HepG2 (cell line): ENCODE measurements at regions not wholly inside any gene's neighbourhood (a gene's known extent, or its start where the extent isn't known, plus 50 kb on each side); places are given as distances from the start of the nearest gene placed in this dataset.

Experiments used
- AFF4 ChIP-seq: sonication (generic); formaldehyde crosslinking; IDR thresholded peaks from 2 replicates; pipeline ENCODE4 v1.4.0; 2020; ENCODE audit warnings: missing genetic modification reagents
- CBFB ChIP-seq: sonication (generic); formaldehyde crosslinking; IDR thresholded peaks from 2 replicates; pipeline ENCODE4 v1.4.0; 2020; ENCODE audit warnings: missing genetic modification reagents
- CEBPB ChIP-seq: IDR thresholded peaks from 2 replicates; pipeline ENCODE4 v1.6.1; 2011; ENCODE audit warnings: low read depth, low read length, improper control_type of control experiment, borderline replicate concordance
- CREM ChIP-seq, 2 experiments: sonication (generic) in 1 of 2; formaldehyde crosslinking in 1 of 2; IDR thresholded peaks; 2 replicates each; pipeline versions ENCODE4 v1.4.0 to v1.6.1; 2016 to 2020; ENCODE audit warnings: antibody characterized with exemption in 1 of 2, mild to moderate bottlenecking in 1 of 2, missing genetic modification reagents in 1 of 2
- CTCF ChIP-seq: sonication (generic); formaldehyde crosslinking; IDR thresholded peaks from 2 replicates; pipeline ENCODE4 v1.5.0; 2020; ENCODE audit warnings: mild to moderate bottlenecking, missing genetic modification reagents, moderate library complexity
- ELF4 ChIP-seq: sonication (generic); formaldehyde crosslinking; IDR thresholded peaks from 2 replicates; pipeline ENCODE4 v1.5.0; 2020; ENCODE audit warnings: missing genetic modification reagents, mild to moderate bottlenecking, moderate library complexity, borderline replicate concordance
- IKZF1 ChIP-seq: fragments of 450-650 bp; IDR thresholded peaks from 2 replicates; pipeline ENCODE4 v1.7.1; 2016
- JUND ChIP-seq: sonication (generic); formaldehyde crosslinking; IDR thresholded peaks from 2 replicates; pipeline ENCODE4 v1.8.0; 2022; ENCODE audit warnings: mild to moderate bottlenecking, missing genetic modification reagents
- POLR2AphosphoS5 ChIP-seq: IDR thresholded peaks from 2 replicates; pipeline ENCODE4 v1.6.1; 2012; ENCODE audit warnings: low read depth, low read length
- RAD21 ChIP-seq: fragments of 450-650 bp; formaldehyde crosslinking; IDR thresholded peaks from 2 replicates; pipeline ENCODE4 v1.5.0; 2020; ENCODE audit warnings: mild to moderate bottlenecking
- ZNF263 ChIP-seq: sonication (generic); formaldehyde crosslinking; IDR thresholded peaks from 2 replicates; pipeline ENCODE4 v1.4.0; 2020; ENCODE audit warnings: missing genetic modification reagents
- ZNF749 ChIP-seq: sonication (generic); formaldehyde crosslinking; IDR thresholded peaks from 2 replicates; pipeline ENCODE4 v1.8.0; 2022; ENCODE audit warnings: mild to moderate bottlenecking, missing genetic modification reagents, moderate library complexity, borderline replicate concordance
- ZNF780A ChIP-seq: sonication (generic); formaldehyde crosslinking; IDR thresholded peaks from 2 replicates; pipeline ENCODE4 v1.8.0; 2022; ENCODE audit warnings: mild to moderate bottlenecking, missing genetic modification reagents, moderate library complexity

GRCh38 chr18:66778048-66778447 is 174.2 kb upstream of the CDH19 start:
- TF ChIP-seq AFF4: no peak
- TF ChIP-seq CEBPB: no peak
- TF ChIP-seq ELF4 (CRISPR knock-in tag): no peak
- no peak for TF ChIP-seq CBFB (CRISPR knock-in tag)
- no peak for TF ChIP-seq ZNF263 (CRISPR knock-in tag)
- TF ChIP-seq ZNF749: no peak
- no peak for TF ChIP-seq IKZF1
- no peak for TF ChIP-seq RAD21 (CRISPR knock-in tag)
- no peak for TF ChIP-seq CREM (IDR thresholded peaks at IDR 0.05)
- no peak for TF ChIP-seq CREM (CRISPR knock-in tag; IDR thresholded peaks at IDR 0.05)
- no peak for TF ChIP-seq JUND (CRISPR knock-in tag)
- no peak for TF ChIP-seq ZNF780A (CRISPR knock-in tag)
- TF ChIP-seq POLR2AphosphoS5: no peak
- TF ChIP-seq CTCF: no peak
